ENCODE measurements at regions not wholly inside any gene's neighbourhood (a gene's known extent, or its start where the extent isn't known, plus 50 kb on each side); places are given as distances from the start of the nearest gene placed in this dataset.

DNA sequence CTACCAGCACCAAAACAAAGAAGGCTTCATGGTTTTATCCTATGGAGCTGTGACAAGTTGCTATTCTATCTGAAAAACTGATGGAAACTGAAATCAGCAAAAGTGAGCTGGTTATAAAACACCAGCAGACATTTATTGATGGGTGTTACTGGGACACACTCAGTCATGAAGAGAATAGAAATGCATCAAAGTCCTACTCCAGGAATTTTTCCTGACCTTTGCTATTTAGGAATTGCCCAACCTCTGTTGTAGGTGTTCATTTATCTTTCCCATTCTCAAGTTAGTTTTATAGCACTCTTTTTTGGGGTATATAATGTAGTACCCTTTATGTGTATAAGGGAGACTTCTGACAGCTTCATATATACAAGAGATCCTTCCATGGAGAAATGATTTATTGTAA lies 533.2 kb downstream of the REEP3 start:
- intact Hi-C loops (cut with DNase I): no loop called here
- no peak for DNase-seq

DNA sequence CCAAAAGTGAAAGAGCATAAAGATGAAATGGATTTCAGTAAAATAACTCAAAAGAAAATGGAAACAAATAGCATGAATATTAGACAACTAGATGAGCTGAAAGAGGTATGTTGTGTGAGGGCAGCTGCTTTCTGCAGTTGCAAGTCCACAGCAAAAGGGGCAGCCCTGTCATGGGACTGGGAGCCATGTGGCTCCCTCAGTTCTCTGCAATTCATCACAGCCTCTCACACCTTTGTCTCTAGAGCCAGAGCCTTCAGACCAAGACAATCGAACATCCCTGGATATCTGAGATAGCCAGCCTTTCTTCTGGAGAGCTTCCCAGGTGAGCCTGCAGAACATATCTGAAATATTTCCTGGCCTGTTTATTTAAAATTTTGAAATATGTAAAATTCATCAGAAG lies 538.7 kb downstream of the REEP3 start:
- intact Hi-C loops (cut with DNase I): no loop called here
- no peak for DNase-seq

DNA sequence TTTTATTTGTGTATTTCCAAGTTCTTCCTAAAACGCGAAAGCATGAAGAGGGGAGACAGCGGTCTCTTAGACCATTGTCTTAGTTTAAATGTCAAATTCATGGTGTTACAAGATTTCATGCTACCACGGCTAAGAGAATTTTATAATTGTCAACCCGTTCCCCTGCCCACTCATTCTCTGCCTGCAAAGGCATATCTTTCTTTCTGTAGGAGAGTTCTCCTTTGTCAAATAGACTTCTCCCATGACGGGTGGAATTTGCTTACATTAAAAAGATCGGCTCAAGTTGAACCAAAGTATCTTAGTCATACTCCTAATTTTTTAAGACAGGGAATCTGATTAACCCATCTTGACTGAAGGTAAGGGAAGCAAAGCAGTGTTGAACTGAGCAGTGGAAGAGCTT lies 539.2 kb downstream of the REEP3 start:
- intact Hi-C loops (cut with DNase I): no loop called here
- no peak for DNase-seq

DNA sequence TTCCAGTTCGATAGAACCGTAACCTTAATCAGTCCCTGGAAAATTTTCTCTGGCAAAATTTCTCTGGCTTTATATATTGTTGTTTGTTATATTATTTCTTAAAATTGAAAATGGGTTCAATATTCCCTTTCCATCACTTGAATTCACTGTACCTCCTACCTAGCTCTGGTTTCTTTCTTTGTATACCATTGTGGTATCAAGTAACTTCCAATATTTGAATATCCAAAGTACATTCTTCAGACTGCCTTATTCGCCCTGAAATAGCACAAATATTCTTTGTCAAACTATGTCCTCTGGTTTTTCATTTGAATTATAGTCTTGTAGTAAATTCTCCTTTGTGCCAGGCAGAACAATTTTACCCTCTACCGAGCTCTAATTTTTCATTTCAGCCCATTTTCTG lies 541.6 kb downstream of the REEP3 start:
- intact Hi-C loops (cut with DNase I): no loop called here
- no peak for DNase-seq

DNA sequence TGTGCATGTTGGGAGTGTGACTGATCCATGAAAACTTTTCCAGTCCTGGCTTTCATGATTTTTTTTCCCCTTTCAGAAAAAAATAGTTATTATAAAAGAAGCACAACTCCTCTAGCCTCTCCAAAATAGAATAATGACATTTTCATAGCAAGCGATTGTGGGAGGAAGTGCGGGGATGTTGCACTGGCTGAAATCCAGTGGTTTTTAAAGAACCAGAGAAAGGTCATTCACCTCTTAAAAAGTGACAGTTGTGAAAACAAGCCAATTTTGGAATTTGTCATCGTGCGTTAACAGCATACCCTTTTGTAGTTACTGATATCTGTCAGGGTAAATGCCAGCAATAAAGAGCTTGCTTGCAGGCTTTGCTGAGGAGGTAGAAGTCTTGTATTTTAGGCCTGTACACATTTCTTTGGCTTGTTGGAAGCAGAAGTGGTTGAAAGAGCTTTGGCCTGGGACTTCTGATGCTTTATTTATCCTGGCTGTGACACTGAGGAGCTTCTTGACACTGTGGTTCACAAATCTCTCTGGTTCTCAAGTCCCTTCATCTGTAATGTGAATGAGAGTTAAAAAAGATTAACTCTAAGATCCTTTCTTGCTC lies 545.9 kb downstream of the REEP3 start:
- intact Hi-C loops (cut with DNase I): no loop called here
- no peak for DNase-seq

DNA sequence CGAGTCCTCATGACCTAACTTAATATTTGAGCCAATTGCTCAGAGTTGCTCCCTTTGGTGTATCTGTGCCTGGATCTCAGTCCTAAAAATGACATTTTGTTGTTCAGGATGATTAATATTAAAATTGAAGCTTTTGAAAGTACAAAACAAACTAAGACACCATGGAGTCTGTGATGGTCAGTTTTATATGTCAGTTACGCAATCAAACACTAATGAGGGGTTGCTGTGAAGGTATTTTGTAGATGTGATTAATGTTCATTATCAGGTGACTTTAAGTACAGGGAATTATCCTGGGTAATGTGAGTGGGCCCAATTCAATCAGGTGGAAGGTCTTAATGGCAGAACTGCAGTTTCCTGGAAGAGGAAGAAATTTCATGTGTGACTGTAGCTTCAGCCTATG lies 546.7 kb downstream of the REEP3 start:
- intact Hi-C loops (cut with DNase I): no loop called here
- no peak for DNase-seq

DNA sequence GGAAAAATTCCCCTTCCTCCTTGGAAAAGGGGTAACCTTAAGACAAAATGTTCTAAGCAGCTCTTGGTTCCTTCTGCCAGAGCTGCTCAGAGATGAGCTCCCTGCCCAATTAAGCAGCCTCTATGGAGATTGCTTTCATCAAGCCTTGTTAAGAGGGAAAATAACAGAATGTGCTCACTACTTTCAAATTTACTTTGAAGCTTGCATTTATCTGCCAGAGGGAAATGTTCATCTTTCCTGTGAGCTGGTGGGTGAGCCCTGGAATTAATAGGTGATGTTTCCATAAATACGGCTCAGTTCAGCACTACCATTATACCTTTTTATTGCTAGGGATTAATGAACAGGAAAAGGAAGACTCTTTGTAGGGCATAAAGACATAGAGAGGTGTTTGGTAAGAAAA lies 549.0 kb downstream of the REEP3 start:
- intact Hi-C loops (cut with DNase I): no loop called here
- no peak for DNase-seq

DNA sequence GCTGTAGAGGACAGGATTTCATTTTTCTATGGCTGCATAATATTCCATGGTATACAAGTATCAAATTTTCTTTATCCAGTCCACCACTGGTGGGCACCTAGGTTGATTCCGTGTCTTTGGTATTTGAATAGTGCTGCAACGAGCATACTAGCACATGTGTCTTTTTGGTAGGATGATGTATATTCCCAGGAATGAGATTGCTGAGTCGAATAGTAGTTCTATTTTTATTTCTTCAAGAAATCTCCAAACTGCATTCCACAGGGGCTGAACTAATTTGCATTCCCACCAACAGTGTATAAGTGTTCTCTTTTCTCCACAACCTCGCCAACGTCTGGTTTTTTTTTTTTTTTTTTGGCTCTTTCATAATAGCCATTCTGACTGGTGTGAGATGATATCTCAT lies 550.0 kb downstream of the REEP3 start:
- intact Hi-C loops (cut with DNase I): no loop called here
- DNase-seq: no peak

DNA sequence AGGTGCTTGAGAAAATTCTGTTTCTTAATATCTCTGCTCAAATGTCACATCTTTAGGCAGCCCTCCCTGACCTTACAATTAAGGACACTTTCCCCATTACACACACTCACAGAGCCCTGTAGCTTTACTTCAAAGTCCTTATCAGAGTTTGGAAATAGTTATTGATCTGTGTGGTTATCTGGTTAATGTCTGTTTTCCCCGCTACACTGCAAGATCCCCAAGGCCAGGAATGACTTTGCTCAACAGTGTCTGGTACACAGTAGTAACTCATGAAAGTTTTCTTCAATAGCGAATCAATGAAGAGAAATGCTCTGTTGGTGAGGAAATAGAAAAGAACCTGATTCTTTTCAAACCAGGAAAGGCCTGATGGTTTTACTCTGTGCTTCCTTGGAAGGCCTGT lies 554.4 kb downstream of the REEP3 start:
- no peak for DNase-seq
- intact Hi-C loops (cut with DNase I): no loop called here

DNA sequence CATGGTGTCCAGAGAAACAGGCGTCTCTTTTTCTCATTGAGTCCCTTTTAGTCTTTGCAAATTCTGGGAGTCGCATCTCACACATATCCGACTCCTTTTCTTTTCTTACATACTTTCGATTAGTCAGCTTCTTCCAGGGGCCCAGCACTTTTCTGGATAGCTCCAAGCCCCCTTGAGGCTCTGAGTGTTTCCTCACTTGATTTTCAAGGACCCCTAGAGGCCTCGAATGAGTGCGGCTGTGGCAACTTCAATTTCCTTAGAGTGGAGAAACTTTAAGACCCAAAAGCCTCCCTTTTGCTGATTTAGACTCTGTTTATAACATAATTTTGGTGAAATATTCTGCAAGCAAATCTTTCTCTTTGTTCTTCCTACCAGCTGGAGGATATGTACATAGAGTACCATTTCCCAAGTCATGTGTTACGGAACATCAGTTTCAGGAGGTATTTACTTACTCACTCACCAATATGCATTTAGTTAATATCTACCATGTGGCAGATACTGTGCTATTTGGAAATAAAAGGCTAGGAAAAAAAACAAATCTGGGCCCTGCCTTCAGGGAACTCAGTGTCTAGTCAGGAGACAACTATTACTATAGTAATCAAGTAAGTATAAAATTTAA lies 555.2 kb downstream of the REEP3 start:
- intact Hi-C loops (cut with DNase I): no loop called here
- DNase-seq: no peak

DNA sequence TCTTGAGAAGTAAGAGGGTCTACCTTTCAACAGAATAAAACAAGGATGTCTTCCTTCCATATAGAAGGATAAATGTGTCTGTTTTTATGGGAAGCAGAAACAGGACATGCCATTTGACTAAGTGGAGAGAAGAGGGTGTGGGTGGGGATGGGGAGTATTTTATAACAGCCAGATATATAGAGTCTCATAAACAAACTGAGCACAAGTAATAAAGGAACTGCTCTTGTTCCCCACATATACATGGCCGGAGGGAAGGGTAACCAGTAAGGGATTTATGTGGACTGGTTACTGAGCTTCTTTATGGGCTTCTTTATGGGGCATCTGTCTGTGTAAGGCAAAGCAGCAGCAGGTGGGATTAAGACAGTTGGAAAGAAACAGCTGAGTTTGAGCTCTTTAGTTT lies 558.1 kb downstream of the REEP3 start:
- no peak for DNase-seq
- intact Hi-C loops (cut with DNase I): no loop called here

DNA sequence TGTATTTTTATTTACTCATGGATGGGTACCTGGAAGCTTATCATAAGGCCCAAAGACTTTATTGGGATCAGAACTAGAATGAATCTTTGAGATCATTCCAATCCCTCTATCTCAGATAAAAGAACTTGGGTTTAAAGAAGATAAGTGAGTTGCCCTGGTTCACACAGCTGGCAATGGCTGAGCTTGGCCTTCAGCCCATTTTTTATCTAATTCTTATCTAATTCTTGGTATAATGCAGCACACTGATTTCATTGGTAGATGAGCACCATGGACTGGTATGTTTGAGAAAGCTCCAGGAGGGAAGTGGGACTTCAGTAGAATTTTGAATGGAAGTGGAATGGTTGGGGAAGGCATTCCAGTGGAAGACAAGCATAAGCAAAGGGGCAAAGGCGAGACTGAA lies 558.9 kb downstream of the REEP3 start:
- DNase-seq: no peak
- intact Hi-C loops (cut with DNase I): no loop called here

DNA sequence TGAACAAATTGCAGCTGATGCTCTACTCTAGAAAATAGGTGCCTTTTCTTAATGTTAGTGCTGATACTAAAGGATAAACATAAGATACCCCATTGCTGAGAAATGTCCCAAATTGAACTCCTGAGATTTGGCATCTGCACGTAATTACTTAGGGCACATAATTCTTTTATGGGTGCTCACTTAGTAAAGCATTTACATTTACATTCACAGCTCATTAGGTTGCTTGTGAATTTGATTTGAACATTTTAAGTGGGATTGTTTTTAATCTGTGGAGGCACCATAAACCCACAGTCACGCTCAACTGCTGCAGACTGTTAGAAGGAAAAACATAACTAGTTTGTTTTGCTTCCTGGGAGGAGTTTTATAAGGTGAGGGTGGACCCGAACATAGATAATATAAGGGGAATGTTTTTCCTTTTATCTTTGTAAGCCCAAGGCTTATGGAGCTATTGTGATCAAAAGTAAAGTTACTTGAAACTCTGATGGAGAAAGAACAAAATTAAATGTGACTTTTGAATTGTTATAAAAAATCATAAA lies 560.8 kb downstream of the REEP3 start:
- intact Hi-C loops (cut with DNase I): no loop called here

DNA sequence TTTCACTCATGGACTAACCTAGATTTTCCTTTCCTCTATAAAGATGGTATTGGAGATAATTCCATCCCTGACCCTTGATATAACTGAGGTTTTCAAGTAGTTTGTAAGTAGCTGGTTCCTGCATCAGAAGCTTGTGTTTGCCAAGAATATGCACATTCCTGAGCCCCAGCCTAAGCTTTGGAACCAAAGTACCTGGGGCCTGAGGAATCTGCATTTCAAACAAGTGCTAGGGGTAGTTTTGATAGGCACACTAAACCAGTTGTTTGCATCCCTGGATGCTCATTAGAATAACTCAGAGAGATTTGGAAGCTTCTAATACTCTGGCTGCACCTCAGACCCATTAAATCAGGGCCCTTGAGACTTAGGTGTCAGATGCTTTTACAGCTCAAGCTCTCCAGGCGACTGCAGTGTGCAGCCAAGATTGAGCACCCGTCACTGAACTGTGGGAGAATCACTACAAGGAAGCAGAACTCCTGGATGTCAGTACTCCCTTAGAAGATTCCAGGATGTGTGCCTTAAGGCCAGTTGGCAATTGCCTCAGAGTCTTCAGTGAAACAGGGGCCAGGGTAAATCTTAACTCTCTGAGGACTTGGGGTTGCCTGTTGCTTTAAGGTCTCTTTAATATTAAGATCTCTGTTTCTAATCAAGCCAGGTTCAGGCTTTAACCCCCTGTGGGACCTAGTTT lies 565.0 kb downstream of the REEP3 start:
- DNase-seq: no peak
- intact Hi-C loops (cut with DNase I): no loop called here

More for the DNA sequence above, 560.8 kb downstream of the REEP3 start:
- no peak for DNase-seq

DNA sequence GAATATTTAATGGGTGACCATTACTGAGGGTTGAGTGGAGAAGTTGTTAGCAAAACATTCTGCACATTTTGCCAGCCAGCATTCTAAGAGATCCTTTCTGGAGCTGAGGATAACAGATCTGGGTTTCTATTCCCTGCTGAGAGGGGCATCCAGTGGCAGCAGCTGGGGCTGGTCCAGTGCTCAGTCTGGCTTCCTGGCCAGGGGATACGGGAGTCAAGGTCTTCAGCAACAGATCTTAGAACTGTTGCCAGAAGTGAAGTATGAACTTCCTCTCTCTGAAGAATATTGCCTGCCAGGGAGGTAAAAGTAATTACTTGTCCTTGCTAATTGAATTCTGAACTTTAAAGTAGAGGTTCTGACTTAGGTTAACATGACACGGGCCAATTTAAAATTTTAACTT lies 568.4 kb downstream of the REEP3 start:
- intact Hi-C loops (cut with DNase I): loop anchor here (5.0 kb wide), 1 partner anchor 198 kb away; no protein-coding TSS in a partner anchor
- DNase-seq: no peak

DNA sequence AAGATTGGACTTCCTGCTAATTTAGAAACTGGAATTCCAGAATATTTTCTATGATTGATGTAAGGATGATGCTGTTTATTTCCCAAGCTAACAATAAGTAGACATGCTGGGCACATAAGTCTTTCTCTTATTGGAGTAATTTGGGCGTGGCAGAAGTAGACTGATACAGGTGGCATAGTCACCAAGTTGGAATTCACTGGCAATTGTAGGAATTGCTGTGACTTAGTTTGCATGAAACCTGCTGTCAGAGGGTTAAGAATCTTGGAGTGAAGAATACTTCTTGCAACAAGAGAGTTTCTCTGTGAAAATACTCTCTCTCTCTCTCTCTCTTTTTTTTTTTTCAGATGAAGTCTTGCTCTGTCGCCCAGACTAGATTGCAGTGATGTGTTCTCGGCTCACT lies 569.7 kb downstream of the REEP3 start:
- intact Hi-C loops (cut with DNase I): loop anchor here (5.0 kb wide), 1 partner anchor 196 kb away; no protein-coding TSS in a partner anchor

DNA sequence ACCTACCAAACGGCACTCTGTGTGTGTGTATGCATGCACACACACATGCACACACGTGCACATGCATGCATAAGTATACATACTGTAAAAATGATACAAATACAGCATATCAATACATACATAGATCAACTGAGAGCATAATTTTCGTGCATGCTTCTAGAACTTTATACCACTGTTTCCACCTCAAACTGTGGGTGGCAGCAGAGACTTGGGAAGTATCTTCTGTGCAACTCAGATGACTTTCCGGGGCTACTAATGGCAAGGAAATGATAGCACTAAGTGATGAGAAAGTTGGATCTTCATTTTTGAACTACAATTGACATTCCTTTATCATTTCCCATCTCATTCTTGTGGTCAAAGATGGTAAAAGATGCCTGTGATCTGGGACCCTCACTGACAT lies 570.7 kb downstream of the REEP3 start:
- intact Hi-C loops (cut with DNase I): loop anchor here (5.0 kb wide), 1 partner anchor 195 kb away; no protein-coding TSS in a partner anchor
- peak in 5 of 10 donors; percentile 13 to 84 (median 43) for DNase-seq

More for the DNA sequence above, 569.7 kb downstream of the REEP3 start:
- DNase-seq: no peak

DNA sequence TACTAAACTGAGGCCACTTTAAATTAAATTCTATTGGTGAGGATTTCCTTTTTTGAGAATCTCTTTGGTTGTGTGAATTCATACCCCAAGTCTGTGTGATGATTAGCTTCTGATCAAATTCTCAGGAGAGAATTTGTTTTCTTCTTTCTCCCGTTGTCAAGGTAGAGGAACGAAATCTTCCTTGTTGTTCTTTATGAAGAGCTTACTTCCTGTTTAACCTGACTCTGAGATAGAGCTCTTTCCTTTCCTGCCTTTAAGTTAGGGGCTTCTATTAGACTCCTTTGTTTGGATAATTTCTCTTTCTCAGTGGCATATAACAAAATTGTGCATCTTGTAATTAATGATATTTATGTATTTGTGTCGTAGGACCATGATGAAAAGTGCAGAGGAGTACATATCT lies 572.1 kb downstream of the REEP3 start:
- DNase-seq: no peak
- intact Hi-C loops (cut with DNase I): loop anchor here (5.0 kb wide), 1 partner anchor 194 kb away; no protein-coding TSS in a partner anchor

DNA sequence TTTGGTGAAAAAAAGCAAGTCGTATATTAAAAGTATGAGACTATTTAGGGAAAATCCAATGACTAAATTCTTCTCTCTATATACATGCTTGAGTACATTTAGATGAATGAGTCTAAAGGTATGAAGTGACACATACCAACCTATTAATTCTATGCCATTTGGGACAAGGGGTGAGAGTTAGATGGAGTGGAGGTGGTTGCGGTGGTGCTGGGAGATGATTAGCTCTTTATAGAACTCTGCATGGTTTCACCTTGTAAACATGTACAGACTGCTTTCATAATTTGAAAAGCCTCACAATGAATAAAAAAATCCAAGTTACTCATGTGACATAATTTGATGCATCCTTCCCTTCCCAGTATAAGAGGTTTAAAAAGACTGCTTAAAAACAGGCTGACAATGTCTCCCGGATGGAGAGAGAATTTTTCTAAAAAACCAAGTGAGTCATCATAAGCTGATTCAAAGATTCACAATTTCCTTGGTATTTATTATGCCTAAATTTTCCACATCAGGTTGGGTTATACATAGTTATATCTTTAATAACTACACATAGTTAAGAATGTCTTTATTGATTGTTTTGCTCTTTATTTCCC lies 572.8 kb downstream of the REEP3 start:
- no peak for DNase-seq
- intact Hi-C loops (cut with DNase I): loop anchor here (5.0 kb wide), 1 partner anchor 193 kb away; no protein-coding TSS in a partner anchor

DNA sequence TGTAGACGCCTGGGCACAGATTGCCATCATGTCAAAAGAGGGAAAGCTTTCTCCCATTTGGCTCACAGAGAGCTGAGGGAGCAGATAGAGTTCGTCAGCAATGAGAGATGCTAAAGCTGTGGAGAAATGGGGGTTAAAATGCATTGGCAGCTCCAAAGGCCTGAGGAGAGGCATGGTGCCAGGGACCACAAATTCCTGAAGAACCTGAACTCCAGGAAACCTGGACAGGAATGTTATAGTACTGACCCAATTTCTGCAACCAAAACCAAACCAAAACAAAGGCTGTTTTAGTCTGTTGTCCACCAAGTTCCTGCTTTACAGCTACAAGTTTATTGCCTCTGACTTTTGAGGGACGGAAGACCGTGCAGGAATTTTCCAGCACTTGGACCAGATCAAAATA lies 575.7 kb downstream of the REEP3 start:
- intact Hi-C loops (cut with DNase I): no loop called here
- DNase-seq: no peak

Measured in posterior cingulate gyrus (tissue), 11 donors.